CD4-positive, alpha-beta T cell treated with Interleukin-17A for 4 hours (primary cell): ENCODE measurements at regions not wholly inside any gene's neighbourhood (a gene's known extent, or its start where the extent isn't known, plus 50 kb on each side); places are given as distances from the start of the nearest gene placed in this dataset.
A peak's percentile ranks its signal among the peaks of the same experiment; 100 is the strongest.

ENCODE experiments used
- DNase-seq: peaks from one replicate; pipeline ENCODE4 v3.0.0-alpha.2; 2020; ENCODE audit warnings: mixed read lengths

DNA sequence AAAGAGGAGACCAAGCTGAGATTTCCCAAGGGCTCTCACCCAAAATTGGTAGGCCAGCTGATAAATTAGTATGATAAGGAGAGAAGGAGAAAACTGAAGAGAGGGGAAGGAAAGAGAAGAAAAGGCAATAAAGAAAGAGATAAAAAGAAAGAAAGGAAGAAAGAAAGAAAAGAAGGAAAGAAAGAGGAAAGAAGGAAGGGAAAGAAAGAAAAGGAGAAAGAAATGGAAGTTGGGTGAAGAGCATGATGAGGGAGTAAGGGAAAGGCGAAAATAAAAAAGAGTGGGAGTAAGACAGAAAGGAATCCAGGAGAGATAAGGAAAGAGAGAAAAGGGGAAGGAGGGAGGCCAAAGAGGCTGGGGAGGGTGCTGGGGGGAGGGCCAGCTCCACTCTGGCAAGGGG, 95.4 kb downstream of the MRM1 start:
- no peak for DNase-seq

DNA sequence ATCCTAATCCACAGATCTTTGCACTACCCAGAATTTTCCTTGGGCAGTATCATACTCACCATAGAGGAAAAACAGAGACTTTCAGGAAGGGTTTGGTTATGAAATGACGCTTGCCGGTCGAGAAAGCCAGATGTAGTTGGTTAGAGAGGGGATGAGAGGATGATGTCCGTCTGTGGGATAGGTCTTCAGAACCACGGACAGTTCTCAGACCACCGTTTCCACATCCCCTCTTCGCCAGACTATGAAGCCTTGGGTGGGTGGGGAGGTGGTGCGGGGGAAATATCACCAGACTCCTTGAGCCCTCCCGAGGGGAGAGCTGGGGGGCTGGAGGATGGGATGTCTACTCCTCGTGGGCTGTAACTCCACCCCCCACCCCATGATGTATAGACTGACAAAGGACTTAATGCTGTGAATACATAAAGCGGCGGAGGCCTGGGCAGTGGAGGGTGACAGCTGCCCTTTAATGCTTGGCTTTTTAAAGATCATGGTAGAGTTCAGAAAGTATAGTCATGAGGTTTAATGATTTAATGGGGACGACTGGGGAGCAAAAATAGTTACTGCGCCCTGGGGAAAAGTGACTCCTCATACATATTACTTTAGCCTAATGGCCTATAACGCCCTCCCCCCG, 96.6 kb downstream of the MRM1 start:
- no peak for DNase-seq

DNA sequence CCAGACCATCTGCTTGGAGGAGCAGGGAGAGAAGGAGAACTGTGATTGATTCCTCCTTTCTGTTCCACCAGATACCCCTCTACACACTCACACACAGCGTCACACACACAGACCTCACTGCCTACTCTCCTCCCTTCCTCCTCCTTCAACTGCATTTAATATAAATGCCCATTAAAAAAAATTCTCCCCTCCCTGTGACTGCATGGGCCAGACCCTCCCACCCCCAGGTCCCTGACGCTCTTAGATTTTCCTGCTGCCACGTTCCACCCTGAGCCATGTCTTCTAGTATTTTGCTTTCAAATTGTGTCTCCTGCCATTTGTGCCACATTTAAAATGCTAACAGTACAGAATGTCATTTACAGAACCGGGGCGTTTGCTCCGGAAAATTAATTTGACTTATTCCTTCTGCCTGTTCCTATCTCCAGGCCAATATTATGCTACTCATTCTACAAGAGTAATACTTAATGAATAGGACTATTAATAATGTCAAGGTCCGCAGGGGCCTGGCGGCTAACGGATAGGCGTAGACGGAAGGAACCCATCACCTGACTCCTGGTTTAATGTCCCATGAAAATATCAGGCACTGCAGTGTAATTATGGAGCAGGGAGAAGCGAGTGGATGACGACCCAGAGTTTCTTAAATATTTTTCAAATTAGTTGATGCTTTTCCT, 100.2 kb downstream of the MRM1 start:
- no peak for DNase-seq

DNA sequence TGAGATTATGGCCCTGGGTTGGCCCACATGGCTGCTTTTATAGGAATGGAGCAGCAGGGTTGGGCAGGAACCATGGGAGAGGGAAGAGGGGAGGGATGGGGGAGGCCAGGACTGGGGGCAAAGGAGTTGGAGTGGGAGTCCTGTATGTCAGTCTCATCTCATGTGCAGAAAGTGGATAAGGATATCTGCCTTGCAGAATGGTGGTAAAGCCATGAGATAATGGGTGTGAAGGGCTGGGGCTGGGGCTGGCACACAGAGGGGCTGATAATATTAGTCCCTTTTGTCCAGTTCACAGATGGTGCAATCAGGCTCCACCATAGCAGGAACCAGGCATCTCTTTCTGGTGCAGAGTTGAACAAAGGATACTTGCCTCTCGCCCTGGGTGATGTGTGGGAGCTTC, 101.3 kb downstream of the MRM1 start:
- no peak for DNase-seq

DNA sequence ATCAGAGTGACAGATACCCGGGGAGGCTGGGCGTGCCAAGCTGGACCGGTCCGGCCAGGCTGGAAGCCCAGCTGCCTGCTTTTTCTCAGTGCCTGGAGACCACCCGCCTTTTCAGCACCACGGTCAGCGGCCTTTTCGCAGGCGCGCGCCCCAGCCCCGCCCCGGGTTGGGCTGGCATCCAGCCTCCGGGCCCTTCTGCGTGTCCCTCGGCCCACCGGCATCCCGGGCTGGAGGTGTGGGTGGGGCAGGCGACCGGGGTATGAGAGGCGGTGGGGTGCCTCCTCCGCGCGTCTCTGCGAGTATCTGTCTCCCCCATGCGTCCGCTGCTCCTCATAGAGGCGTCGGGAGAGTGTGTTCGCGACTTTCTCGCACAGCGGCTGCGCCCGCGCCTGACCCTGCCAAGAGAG, 102.5 kb downstream of the MRM1 start:
- peak; percentile 60 for DNase-seq

DNA sequence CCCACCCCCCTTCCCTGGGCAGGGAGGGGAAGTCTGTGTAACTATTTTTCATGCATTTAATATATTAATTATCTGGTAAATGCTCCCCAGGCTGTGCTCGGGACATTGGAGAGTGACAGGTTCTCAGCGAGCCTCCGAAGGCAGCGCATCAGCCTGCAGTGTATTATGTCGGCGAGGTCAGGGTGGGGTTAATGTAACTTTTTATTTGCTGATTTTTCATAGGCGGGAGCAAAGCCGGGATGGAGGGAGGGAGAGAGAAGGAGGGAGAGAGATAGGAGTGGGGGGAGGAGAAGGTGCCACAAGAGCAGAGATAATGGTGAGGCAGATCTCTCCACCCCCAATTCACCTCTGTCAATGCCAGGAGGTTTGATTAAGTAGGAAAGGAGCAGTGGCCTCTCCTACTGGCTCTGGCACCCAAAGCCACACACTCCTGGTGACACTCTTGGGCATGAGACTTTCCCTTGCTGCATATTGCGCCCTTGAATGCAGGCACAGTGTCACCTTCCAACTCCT, 104.0 kb downstream of the MRM1 start:
- no peak for DNase-seq

DNA sequence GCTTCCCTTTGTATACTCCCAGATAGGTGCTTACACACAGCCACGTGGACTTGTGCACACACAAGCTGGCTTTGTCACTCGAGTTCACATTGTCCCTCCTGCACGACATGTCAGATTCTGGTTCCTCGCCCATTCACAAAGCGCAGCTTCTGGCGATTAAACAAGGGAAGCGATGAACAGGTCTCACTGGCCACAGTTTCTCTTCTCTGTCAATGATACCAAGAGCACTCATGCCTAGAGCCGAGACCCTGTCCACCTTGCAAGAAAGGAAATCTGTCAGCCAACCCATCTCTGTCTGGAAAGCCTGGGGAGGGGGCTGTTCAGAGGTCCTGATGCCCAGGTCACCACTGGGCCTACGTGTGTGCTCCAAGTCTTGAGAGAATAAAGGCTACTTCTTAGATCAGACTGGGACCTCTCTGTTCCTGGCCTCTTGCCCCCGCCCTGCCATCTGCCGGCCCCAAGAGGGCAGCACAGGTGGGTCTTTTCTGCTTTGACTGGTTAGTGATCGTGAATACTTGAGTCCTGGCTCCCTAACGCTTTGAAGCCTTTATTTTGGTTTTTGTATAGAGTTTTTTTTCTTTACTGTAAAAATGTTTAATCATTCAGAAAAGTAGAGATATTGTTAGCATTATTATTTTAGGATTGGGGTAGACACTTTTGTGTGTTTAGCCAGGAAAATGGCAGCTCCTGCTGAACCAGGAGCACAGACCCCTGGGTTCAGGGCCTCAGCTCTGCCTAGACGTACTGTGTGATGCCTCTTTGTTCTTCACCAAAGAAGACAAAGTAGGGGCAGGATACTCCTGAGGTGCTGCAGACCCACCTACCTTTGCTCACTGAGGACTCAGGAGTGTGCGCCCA, 104.7 kb downstream of the MRM1 start:
- DNase-seq: peak; percentile 62

DNA sequence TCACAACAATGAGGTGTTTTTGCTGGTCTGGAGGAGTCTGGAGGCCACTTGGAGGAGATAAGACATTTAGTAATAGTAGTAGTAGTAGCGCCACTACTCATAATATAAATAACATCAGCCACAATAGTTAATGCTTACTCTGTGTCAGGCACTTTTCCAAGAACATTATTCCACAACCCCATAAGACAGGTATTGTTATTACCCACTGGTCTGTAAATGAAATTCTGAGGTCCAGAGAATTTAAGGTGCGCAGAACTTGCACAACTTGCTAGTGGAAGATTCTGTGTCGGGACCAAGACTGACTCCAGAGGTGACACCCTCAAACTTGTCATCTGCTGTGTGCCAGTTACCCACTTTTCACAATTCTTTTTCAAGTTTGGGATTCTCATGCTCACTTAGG, 106.5 kb downstream of the MRM1 start:
- no peak for DNase-seq

DNA sequence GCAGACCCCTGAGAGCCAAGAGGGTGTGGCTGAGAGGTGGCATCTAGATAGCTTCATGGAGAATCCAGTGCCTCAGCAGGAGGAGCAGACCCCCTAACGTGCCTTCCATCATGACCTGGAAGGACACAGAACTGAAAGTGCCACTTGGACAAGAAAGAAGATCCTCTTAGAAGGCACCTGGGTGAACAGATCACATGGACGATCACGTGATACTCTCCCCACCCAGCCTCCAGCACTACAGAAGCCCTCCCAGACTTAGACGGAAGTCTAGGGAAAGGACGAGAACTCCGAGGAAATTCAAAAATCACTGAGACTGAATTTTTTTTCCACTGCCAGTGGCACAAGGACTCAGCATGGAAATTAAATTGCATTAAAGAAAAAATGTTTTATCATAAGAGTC, 113.4 kb downstream of the MRM1 start:
- no peak for DNase-seq

DNA sequence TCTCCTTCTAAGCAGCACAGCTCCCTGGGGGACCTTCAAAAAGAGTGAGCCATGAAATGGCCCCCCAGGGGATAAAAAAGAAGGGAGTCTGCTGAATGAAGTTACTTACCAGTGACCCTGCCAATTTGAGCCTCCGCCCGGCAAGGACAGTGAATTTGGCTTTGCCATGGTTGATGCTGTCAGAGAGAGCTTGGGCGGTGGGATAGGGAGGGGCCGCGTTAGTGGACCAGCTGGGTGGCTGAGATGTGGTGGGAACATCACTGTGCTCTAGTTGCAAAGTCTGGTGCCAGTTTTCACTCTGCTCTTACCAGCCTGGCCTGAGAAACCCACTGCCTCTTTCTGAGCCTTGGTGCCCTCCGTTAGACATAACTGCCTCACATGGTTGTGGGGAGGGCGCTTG, 114.6 kb downstream of the MRM1 start:
- no peak for DNase-seq

DNA sequence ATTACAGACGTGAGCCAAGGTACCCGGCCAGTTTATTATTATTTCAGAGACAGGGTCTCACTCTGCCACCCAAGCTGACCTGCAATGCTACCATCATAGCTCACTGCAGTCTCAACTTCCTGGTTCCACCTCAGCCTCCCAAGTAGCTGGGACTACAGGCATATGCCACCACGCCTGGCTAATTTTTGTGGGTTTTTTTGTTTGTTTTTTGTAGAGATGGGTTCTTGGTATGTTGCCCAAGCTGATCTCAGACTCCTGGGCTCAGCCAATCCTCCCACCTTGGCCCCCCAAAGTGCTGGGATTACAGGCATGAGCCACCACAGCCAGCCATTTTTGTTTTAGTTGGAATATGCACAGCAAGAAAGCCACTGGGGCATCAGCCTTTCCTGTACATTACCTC, 115.7 kb downstream of the MRM1 start:
- DNase-seq: no peak

DNA sequence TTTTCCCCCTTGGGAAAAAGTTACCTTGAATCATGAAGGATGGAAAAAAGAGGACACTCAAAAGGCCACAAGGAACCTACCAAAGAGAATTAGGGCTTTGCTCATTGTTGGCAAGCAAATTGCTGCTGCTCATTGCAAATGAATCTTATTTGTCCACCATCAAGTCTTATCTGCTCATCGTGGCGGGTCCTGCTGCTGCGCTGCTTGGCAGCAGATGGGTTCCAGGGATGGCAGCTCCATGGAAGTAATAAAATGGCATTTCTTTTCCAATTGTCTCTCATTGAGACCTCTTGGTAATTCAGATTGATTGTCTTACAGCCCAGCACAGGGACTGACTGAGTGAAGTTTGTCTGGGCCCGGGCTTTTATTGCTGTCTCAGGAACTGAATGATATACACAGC, 118.7 kb downstream of the MRM1 start:
- no peak for DNase-seq

DNA sequence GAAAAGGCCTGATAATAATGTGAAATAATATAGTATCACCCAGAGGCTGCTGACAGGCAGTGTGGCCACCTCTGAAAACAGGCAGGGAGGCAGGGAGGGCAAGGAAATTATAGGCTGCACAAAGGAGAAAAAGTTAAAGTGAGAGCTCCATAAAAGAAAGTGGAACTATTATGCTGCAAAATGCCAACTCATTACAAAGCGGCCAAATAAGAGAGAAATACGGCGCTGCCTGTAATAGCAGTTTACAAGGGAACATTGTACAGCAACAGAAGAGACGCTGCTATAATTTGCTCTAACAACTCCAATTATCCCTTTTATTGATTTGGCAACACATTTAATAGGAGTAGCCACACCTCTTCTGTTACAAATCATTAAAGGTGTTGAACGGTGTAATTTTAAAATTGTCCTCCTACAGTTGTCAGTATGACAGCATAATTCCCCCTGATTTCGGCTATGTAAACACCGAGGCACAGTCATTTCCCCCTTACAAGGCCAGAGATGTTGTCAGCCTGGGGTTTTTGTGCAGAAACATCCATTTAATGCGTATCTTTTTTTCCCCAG, 120.3 kb downstream of the MRM1 start:
- peak; percentile 4 for DNase-seq

DNA sequence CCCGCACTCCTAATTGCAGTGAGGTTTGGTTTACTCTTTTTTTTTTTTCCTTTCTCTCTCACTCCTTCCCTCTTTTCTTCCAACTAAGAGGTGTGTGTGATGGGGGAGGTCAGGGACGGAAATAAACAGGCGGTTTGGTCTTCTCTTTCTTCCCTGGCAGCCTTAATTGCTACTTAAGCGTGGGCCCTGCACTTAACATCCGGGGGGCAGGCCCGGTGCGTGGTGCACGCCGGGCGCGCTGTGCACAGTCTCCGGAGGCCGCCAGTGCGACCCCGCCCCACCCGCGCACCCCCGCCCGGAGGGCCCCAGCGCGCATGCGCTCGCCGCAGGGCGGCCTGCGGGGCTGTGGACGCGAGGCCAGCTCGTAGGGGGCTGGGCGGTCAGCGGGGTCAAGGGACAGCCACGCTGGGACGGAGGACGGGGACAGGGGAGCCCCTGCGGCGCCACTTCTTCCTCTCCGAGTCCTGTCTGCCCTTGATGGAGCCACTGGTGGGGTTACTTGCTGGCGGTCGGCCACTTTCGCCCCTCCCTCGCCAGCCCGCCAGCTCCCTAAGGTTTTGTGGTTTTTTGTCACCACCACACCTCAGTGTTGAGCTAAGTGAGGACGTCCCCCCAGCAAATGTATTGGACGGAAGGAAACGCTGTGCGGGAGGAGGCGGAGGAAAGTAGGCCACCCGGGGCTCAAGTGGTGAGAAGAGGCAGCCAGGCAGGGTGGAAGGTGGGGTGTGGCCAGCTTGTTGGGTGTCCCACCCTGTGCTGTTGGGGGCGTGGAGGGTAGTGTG, 120.9 kb downstream of the MRM1 start:
- peak; percentile 89 for DNase-seq

DNA sequence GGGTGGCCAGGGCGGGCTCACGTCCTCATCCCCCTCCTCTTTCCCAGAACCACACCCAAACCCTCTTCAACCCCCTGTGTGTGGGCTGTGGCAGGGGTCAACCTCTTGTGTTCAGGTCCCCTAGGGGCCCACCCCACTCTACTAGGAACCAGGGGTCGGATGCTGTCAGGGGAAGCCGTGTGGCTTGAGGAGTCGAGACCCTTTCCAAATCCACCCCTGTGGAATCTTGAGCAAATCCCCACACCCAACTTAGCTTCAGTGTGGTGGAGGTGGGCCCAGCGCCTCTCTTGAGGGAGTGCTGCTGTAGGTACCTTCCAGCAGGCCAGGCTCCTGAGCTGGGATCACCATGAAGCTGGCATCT, 121.5 kb downstream of the MRM1 start:
- peak; percentile 4 for DNase-seq

DNA sequence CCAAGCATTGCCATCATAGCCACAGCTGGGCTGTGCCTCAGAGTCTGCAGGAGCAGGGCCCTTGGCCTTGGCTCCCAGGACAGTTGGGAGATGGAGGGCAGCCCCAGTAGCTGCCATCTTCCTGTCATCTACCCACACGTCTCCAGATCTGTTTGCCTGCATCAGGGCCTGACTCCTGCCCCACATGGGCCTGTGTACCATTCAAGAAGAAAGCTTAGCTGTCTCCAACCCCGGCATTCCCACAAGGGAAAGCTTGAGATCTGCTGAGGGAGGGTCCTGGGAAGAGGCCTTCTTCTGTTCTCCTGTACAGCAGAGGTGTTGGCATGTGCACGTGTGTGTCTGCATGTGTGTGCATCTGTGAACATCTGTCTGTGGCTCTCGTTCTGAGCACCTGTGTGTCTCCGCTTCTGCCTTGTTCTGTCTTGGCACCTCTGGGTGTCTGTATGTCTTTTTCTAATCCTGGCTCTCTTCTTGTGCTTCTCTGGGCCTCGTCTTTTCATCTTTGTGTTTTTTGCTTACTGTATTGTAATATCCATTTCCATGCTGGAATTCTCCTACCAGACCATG, 122.2 kb downstream of the MRM1 start:
- no peak for DNase-seq

DNA sequence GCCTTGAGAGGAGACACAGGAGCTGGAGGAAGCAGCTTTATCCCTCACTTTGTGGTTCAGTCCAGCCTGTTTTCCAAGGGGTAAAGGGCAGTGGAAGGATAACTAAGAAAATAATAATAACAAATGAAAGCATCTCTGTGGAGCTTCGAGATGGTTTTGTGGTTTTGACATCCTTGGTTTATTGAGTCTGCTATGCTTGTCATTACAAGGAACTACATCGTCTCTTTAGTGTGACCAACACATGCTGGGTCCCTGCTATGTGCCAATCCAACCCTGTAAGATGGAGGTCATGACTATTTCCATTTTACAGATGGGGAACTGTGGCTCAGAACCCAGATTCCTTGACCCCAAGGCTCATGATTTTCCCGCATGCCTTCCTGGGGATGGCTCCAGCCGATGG, 124.8 kb downstream of the MRM1 start:
- no peak for DNase-seq

DNA sequence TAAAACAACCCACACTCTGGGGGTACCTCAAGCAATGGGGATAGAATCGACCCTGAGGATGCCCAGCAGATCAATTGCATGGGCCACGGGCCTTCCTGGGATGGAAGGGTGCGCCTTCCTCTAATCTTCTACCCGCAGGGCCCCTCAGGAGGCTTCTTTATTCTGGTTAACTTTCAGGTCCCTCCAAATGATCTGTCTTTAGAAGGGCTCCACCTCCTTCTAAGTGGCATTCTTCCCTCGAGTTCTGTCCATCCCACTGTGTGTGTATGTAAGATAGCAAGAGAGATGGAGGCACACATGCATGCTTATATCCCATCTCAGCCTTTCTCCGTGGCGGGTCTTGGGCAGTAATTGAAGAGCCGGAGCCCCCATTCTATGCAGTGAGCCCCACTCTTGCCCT, 125.7 kb downstream of the MRM1 start:
- DNase-seq: no peak

DNA sequence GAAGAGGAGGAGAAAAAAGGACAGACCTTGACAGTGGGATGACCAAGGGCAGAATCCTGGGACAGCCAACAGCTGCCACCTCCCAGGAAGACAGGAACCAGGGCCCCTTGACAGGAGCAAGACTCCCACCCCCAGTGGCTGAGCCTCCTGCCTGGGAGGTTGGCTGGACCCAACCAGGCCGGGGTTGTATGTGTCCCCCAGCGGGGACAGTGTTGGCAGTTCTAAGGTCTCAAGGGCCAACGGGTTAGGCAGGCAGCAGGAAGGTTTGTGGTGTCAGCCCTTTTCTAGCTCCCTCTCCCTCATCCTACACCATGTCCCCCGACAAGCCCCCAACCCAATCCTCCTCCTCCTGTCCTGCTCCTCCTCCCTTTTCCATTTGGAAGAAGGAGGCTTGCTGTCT, 126.2 kb downstream of the MRM1 start:
- DNase-seq: peak; percentile 7

DNA sequence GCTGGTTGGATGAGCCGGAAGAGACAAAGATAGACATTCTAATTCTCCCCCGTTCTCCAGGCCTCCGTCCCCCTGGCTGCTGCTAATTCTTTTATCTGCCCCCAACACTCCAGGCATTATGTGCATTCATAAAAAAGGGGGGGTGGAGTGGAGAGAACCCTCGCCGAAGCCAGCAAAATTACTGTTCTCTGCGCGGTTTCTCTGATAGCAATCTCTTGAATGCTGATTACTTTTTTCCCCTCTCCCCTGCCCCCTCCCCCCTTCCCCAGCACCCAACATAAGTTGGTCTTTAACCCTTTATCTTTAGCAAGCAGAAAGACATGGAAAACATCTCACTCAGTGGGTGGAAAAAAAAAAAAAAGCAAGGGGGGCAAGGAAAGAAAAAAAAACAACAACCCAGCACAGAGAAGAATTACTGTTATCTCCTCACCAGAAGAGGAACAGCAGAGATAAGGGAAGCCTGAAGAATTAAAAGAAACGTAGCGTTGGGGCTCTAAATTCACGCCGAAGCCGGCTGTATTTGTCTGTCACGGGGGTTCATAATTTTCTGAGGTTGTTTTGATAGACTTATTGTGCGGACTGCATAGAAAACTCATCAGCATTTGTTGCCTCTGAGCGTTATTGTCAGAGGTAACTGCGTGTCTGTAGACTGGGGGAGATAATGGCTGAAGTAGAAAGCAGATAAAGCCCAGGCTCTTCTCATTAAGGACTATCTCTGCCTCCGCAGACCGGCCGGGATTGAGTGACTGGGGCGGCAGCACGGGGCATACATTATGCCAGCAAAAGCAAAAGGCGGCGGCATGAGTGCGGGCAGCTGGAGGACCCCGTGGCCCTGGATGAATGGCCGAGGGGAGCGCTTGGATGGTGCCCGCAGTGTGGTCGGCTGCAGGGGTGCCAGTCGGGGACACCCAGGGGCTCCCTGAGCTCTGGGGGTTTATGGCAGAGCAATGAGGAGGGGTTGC, 126.9 kb downstream of the MRM1 start:
- peak; percentile 43 for DNase-seq
